Ovary (tissue), 7 donors: ENCODE measurements at regions not wholly inside any gene's neighbourhood (a gene's known extent, or its start where the extent isn't known, plus 50 kb on each side); places are given as distances from the start of the nearest gene placed in this dataset.

ENCODE experiments used
- DNase-seq, 5 donors: peaks; one replicate each; pipeline ENCODE4 v3.0.0-alpha.2; 2019 to 2020
- H3K27ac ChIP-seq, 2 donors: fragments of 200-600 bp; one replicate each; pipeline versions ENCODE4 v1.5.1 to v1.8.0; 2019 to 2022
- H3K27me3 ChIP-seq: fragments of 200-600 bp; one replicate; pipeline ENCODE4 v1.8.0; 2022
- H3K36me3 ChIP-seq: fragments of 200-600 bp; sonication (generic); one replicate; pipeline ENCODE4 v1.5.1; 2019
- H3K4me1 ChIP-seq: one replicate; pipeline ENCODE4 v1.8.1; 2013; ENCODE audit warnings: mild to moderate bottlenecking, moderate library complexity; ENCODE audit not compliant: insufficient read depth
- H3K4me3 ChIP-seq: fragments of 200-600 bp; sonication (generic); one replicate; pipeline ENCODE4 v1.5.1; 2017
- H3K9me3 ChIP-seq, 2 donors: fragments of 200-600 bp in 1 of 2; sonication (generic) in 1 of 2; one replicate each; pipeline versions ENCODE4 v1.5.1 to v1.8.1; 2013 to 2019; ENCODE audit warnings: mild to moderate bottlenecking in 1 of 2, moderate library complexity in 1 of 2
- EP300 ChIP-seq: sonication (generic); formaldehyde crosslinking; IDR thresholded peaks from one replicate; pipeline ENCODE4 v1.6.1; 2017; ENCODE audit warnings: antibody characterized with exemption
- POLR2A ChIP-seq: fragments of 450-650 bp; IDR thresholded peaks from one replicate; pipeline ENCODE4 v1.6.1; 2017; ENCODE audit warnings: antibody characterized with exemption, mild to moderate bottlenecking, moderate library complexity
- WGBS, 3 donors: extraction: QIAGEN DNeasy Blood & Tissue Kit in 1 of 3; methylation state at CpG; one replicate each; pipeline versions ENCODE4 v1.1.5 to v1.1.7; 2013 to 2017; 5-methylcytosine and 5-hydroxymethylcytosine counted together
- intact Hi-C, 4 donors: fragments of 100-400 bp; cut with DNase I; formaldehyde crosslinking; loops; one replicate each; pipeline versions ENCODE4 v1.11.0 to v1.15.1; 2022 to 2023
- TF ChIP-seq, protein P1 (sequence below), 3 donors: fragments of 450-650 bp in 2 of 3; fragments of 200-600 bp in 1 of 3; IDR thresholded peaks; one replicate each; pipeline versions ENCODE4 v1.5.1 to v1.8.0; 2016 to 2022; ENCODE audit warnings: antibody characterized with exemption in 3 of 3, mild to moderate bottlenecking in 1 of 3
- donor health status: DM: no; HTN: no; CAD: no; lungs with moderate emphysema.
- donor health status: DM: no; HTN: no; CAD: no.
- donor health status: Bipolar disorder and iron deficiency.
- donor health status: DM: no; HTN: no; CAD: no.
- donor health status: DM: yes; HTN: yes; CAD: no.

DNA sequence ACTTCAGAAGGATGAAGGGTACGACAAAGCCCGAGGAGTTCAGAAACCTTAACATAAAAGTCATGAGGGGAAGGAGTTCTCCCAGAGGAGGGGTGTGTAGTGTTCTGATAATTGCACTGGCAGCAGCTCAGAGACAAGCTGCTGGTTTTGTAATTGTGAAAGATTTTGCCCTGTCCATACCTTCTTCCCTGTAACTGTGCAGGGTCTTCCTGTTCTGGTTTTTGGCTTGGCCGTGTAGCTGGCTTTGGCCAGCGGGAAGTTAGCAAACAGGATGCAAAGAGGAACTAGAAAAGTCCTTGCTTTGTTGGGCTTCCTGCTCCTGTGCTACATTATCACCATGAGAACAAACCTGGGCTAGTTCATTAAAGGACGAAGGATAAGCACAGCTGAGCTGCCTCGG lies 160.8 kb downstream of the LPIN1 start:
- WGBS, 3 donors: 79 to 91% (median 91%) methylated on average over 6 of the region's 6 CpGs
- H3K36me3 ChIP-seq: no peaks in the 10 kb centered on the region
- H3K4me1 ChIP-seq: no peaks in the 10 kb centered on the region
- no peak overlapping the region for H3K27ac ChIP-seq
- intact Hi-C loops: no loop called here
- TF ChIP-seq EP300: no peak
- TF ChIP-seq, protein P1, sequence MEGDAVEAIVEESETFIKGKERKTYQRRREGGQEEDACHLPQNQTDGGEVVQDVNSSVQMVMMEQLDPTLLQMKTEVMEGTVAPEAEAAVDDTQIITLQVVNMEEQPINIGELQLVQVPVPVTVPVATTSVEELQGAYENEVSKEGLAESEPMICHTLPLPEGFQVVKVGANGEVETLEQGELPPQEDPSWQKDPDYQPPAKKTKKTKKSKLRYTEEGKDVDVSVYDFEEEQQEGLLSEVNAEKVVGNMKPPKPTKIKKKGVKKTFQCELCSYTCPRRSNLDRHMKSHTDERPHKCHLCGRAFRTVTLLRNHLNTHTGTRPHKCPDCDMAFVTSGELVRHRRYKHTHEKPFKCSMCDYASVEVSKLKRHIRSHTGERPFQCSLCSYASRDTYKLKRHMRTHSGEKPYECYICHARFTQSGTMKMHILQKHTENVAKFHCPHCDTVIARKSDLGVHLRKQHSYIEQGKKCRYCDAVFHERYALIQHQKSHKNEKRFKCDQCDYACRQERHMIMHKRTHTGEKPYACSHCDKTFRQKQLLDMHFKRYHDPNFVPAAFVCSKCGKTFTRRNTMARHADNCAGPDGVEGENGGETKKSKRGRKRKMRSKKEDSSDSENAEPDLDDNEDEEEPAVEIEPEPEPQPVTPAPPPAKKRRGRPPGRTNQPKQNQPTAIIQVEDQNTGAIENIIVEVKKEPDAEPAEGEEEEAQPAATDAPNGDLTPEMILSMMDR (IDR thresholded peaks at IDR 0.05): no peak
- TF ChIP-seq POLR2A: no peak
- H3K4me3 ChIP-seq: no peak overlapping the region
- no peaks in the 10 kb centered on the region for H3K9me3 ChIP-seq
- H3K27me3 ChIP-seq: no peaks in the 10 kb centered on the region
- DNase-seq: no peak

DNA sequence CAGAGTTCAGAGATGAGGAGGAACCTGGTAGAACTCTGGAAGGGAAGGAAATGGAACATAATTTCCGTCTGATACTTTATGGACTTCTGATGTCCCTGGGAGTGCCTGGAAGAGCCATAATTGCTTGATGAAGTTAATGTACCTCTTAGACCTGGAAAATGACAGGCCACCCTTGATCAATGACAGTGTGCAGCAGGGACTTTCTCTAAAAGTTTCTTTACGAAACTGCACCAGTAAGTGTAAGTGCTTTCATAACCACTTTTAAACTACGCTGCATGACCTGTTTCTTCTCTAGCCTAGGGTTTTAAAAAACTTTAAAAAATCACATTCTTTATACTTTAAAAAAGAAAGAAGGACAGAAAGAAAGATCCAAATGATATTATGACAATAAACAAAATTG lies 164.5 kb downstream of the LPIN1 start:
- Histone ChIP-seq H3K36me3 (no peaks in the 10 kb centered on the region), H3K27ac (no peak overlapping the region), H3K27me3 (no peaks in the 10 kb centered on the region), H3K9me3 (no peaks in the 10 kb centered on the region), H3K4me3 (no peak overlapping the region), H3K4me1 (no peaks in the 10 kb centered on the region)
- no peak for DNase-seq
- TF ChIP-seq POLR2A (no peak), EP300 (no peak)
- TF ChIP-seq, protein P1 (IDR thresholded peaks at IDR 0.05): no peak
- 95 to 97% (median 96%) methylated on average over 3 of the region's 3 CpGs for WGBS, 3 donors
- intact Hi-C loops: no loop called here

GRCh38 chr2:11912980-11913379 lies 166.5 kb downstream of the LPIN1 start:
- intact Hi-C loops: no loop called here
- H3K27me3 ChIP-seq: no peaks in the 10 kb centered on the region
- no peak for TF ChIP-seq EP300
- TF ChIP-seq, protein P1 (IDR thresholded peaks at IDR 0.05): no peak
- no peak for TF ChIP-seq POLR2A
- no peak for DNase-seq
- H3K9me3 ChIP-seq: no peaks in the 10 kb centered on the region
- no peaks in the 10 kb centered on the region for H3K36me3 ChIP-seq
- WGBS, 3 donors: 95 to 100% (median 100%) methylated on average over 1 of the region's 1 CpG
- no peak overlapping the region for H3K27ac ChIP-seq
- no peak overlapping the region for H3K4me3 ChIP-seq
- no peaks in the 10 kb centered on the region for H3K4me1 ChIP-seq

GRCh38 chr2:11914455-11914854 lies 168.0 kb downstream of the LPIN1 start:
- DNase-seq: no peak
- no peak overlapping the region for H3K4me3 ChIP-seq
- H3K27ac ChIP-seq: no peak overlapping the region
- no peaks in the 10 kb centered on the region for H3K27me3 ChIP-seq
- no peaks in the 10 kb centered on the region for H3K9me3 ChIP-seq
- WGBS, 3 donors: 77 to 91% (median 85%) methylated on average over 7 of the region's 7 CpGs
- no peaks in the 10 kb centered on the region for H3K4me1 ChIP-seq
- no peaks in the 10 kb centered on the region for H3K36me3 ChIP-seq
- TF ChIP-seq, protein P1 (IDR thresholded peaks at IDR 0.05): no peak
- no peak for TF ChIP-seq POLR2A
- no peak for TF ChIP-seq EP300
- intact Hi-C loops: no loop called here

GRCh38 chr2:11915650-11916049 lies 169.2 kb downstream of the LPIN1 start:
- H3K36me3 ChIP-seq: no peaks in the 10 kb centered on the region
- TF ChIP-seq, protein P1 (IDR thresholded peaks at IDR 0.05): no peak
- TF ChIP-seq POLR2A (no peak), EP300 (no peak)
- H3K27ac ChIP-seq: no peak overlapping the region
- H3K4me3 ChIP-seq: no peak overlapping the region
- no peaks in the 10 kb centered on the region for H3K4me1 ChIP-seq
- WGBS, 3 donors: 77 to 80% (median 79%) methylated on average over 4 of the region's 4 CpGs
- no peaks in the 10 kb centered on the region for H3K9me3 ChIP-seq
- H3K27me3 ChIP-seq: no peaks in the 10 kb centered on the region
- DNase-seq: no peak
- intact Hi-C loops: no loop called here
